Small intestine (tissue), 7 donors: ENCODE measurements at regions not wholly inside any gene's neighbourhood (a gene's known extent, or its start where the extent isn't known, plus 50 kb on each side); places are given as distances from the start of the nearest gene placed in this dataset.

Experiments
- DNase-seq, 2 donors: peaks; one replicate each; pipeline versions ENCODE4 v3.0.0 to v3.0.0-alpha.2; 2013
- FAIRE-seq: peaks from 2 replicates; lab custom pipeline; 2012; peaks lifted over from hg19 to GRCh38; lab: Jason Lieb, UNC
- H3K27ac ChIP-seq, 3 donors: one replicate each; pipeline ENCODE4 v1.5.1; 2013; ENCODE audit warnings: low read length in 2 of 3, mild to moderate bottlenecking in 2 of 3, control low read depth in 1 of 3, inconsistent platforms in 1 of 3, low read depth in 1 of 3, moderate library complexity in 1 of 3
- H3K27me3 ChIP-seq, 3 donors: one replicate each; pipeline ENCODE4 v1.6.1; 2013; ENCODE audit warnings: low read length in 3 of 3, inconsistent platforms in 1 of 3; ENCODE audit not compliant: control insufficient read depth in 3 of 3, insufficient read depth in 3 of 3
- H3K36me3 ChIP-seq, 3 donors: one replicate each; pipeline ENCODE4 v1.6.1; 2013; ENCODE audit warnings: low read length in 3 of 3, inconsistent platforms in 1 of 3, low read depth in 1 of 3, mild to moderate bottlenecking in 1 of 3, moderate library complexity in 1 of 3; ENCODE audit not compliant: control insufficient read depth in 3 of 3, insufficient read depth in 2 of 3
- H3K4me1 ChIP-seq, 3 donors: one replicate each; pipeline ENCODE4 v1.6.1; 2013; ENCODE audit warnings: low read length in 2 of 3, inconsistent platforms in 1 of 3, low read depth in 1 of 3, mild to moderate bottlenecking in 1 of 3, moderate library complexity in 1 of 3; ENCODE audit not compliant: control insufficient read depth in 3 of 3, insufficient read depth in 2 of 3
- H3K4me3 ChIP-seq, 3 donors: one replicate each; pipeline ENCODE4 v1.5.1; 2013; ENCODE audit warnings: low read length in 3 of 3, control low read depth in 1 of 3, inconsistent platforms in 1 of 3, low read depth in 1 of 3, mild to moderate bottlenecking in 1 of 3, moderate library complexity in 1 of 3
- H3K9me3 ChIP-seq, 2 donors: one replicate each; pipeline ENCODE4 v1.6.1; 2013; ENCODE audit warnings: low read depth in 1 of 2, low read length in 1 of 2; ENCODE audit not compliant: control insufficient read depth in 2 of 2, insufficient read depth in 1 of 2
- WGBS, 3 donors: extraction: QIAGEN DNeasy Blood & Tissue Kit; methylation state at CpG; one replicate each; pipeline ENCODE4 v1.1.7; 2013; 5-methylcytosine and 5-hydroxymethylcytosine counted together
- donor health status: healthy with polysubstance abuse.
- donor health status: control.
- donor health status: control.
- donor health status: Bipolar disorder and iron deficiency.
- donor health status: healthy.

DNA sequence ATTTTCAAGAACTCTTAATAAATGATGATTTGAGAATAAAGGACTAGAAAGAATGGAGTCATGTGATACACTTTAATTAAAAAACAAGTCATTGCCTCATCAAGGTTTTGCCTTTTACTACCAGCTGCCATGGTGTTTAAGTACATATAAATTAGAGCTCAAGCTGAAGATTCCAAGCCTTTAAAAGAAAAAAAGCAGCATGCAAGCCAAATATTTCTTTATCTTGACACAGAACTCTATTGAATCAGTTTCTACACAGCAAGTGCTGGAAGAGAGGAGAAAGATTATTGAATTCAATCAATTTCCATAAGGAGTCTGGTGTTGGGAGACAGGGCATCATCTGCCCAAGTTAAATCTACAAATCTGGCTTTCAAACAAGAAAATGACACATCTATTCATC is 347.9 kb downstream of the WDR11 start:
- no peaks in the 10 kb centered on the region for H3K9me3 ChIP-seq
- no peak overlapping the region for H3K4me3 ChIP-seq
- FAIRE-seq (no peak), DNase-seq (no peak)
- no peaks in the 10 kb centered on the region for H3K36me3 ChIP-seq
- no peaks in the 10 kb centered on the region for H3K4me1 ChIP-seq
- no peak overlapping the region for H3K27ac ChIP-seq
- H3K27me3 ChIP-seq: no peaks in the 10 kb centered on the region

DNA sequence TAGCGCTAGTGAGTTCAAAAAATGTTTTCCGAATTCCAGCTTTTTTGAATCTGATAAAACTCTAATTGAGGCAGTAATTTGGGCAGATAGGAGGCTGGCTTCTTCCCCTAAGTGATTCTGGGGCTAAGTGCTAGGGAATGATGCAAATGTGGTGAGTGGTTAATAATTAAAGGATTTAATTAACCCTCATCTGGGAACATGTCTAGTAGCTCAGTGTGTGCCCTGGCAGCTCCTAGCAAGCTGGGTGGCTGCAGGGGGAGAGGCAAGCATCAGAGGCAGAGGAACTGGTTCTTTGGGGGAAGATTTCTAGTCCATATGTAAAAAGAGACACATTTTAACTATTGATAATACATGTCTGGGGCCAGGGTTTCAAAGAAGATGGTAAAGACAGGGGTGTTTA is 354.5 kb downstream of the WDR11 start:
- WGBS, 3 donors: 5 to 65% (median 36%) methylated on average over 2 of the region's 2 CpGs
- DNase-seq: peak; percentile 25 to 39

DNA sequence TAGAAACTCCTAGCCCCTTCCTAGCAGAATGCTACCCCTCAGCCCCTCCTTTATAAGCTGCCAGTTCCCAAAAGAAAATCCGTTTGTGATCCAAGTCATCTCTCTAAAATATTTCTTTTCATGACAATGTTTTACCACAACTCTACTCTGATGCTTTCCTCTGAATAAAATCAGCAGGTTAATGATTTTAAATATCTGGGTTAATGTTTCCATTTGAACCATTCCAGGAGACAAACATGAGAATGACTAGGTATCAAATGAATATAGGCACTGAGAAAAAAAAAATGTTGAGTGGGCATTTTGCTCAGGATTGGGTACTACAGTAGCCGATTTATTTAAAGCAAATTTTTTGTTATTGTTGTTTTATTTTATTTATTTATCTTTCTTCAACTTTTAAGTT is 360.3 kb downstream of the WDR11 start:
- 85 to 87% (median 85%) methylated on average over 2 of the region's 2 CpGs for WGBS, 3 donors
- no peak for FAIRE-seq

More for the DNA sequence above, 354.5 kb downstream of the WDR11 start:
- no peaks in the 10 kb centered on the region for H3K9me3 ChIP-seq
- no peak overlapping the region for H3K4me3 ChIP-seq
- H3K4me1 ChIP-seq: peaks cover 0 to 3% (median 0%) of the 10 kb centered on the region in 3 donors
- no peaks in the 10 kb centered on the region for H3K36me3 ChIP-seq
- no peaks in the 10 kb centered on the region for H3K27me3 ChIP-seq
- FAIRE-seq: no peak
- H3K27ac ChIP-seq: no peak overlapping the region

DNA sequence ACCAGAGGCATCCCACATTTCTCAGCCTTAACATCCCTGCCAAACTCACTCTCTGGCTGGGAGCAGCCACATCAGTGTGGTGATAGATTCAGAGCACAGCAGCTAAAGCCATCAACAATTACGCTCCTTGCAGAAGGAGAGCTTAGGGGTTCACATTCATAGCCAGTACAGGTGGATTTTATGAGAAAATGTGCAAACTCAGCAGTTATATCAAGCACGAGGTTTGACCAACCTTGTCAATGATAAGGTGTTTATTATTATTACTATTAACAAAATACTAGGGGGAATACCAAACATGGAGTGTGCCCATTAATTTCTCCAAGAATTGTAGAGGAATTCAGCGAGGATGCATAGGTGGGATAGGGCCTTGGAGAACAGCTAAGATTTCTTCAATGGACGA is 362.3 kb downstream of the WDR11 start:
- no peak for DNase-seq
- H3K4me1 ChIP-seq: no peaks in the 10 kb centered on the region
- no peak for FAIRE-seq
- no peaks in the 10 kb centered on the region for H3K9me3 ChIP-seq
- H3K27me3 ChIP-seq: no peaks in the 10 kb centered on the region
- no peak overlapping the region for H3K27ac ChIP-seq
- no peaks in the 10 kb centered on the region for H3K36me3 ChIP-seq
- 67 to 87% (median 87%) methylated on average over 4 of the region's 4 CpGs for WGBS, 3 donors
- no peak overlapping the region for H3K4me3 ChIP-seq

More for the DNA sequence above, 360.3 kb downstream of the WDR11 start:
- no peaks in the 10 kb centered on the region for H3K27me3 ChIP-seq
- no peaks in the 10 kb centered on the region for H3K9me3 ChIP-seq
- H3K27ac ChIP-seq: no peak overlapping the region
- H3K36me3 ChIP-seq: no peaks in the 10 kb centered on the region
- no peaks in the 10 kb centered on the region for H3K4me1 ChIP-seq
- no peak overlapping the region for H3K4me3 ChIP-seq
- DNase-seq: no peak

DNA sequence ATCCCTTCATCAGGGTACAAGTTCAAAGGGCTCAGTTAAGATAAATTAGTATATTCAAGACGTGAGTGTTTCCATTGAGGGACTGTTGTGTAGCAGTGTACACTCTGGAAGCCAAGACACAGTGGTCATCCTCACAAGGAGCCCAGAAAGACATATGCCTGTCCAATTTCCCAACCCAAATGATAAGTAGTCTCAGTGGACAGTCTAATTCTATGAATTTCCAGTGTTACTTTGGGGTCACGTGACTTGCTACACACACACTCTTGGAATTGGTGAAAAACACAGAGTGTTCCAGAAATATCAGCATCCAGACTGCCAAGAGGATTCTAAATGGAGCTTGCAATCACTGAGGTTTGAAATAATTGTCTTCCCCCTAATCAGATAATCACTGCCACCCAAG is 365.1 kb downstream of the WDR11 start:
- H3K27ac ChIP-seq: no peak overlapping the region
- FAIRE-seq (no peak), DNase-seq (no peak)

DNA sequence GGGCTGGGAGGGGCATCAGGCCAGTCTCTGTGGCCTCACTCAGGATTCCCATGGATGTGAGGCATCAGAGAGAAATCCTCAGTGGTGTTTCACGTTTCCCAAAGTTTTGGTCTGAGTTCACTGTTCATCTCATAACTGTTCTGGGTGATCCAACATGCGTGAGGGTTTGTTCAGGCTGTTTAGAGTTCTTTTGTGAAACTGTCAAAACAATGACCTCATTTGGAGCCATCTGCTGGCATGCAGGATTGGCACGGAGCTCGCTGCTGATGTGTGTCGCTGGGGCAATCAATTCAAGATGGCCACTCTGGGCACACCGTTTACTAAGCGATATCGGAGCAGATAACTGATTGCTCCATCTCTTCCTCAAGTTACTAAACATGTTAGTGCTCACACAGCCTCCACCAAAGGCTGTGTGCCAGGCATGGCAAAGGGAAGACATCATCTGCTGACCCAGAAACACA is 365.6 kb downstream of the WDR11 start:
- DNase-seq (no peak), FAIRE-seq (no peak)
- Histone ChIP-seq H3K4me1 (no peaks in the 10 kb centered on the region), H3K4me3 (no peak overlapping the region), H3K9me3 (no peaks in the 10 kb centered on the region), H3K36me3 (no peaks in the 10 kb centered on the region), H3K27ac (no peak overlapping the region), H3K27me3 (no peaks in the 10 kb centered on the region)
- 58 to 82% (median 77%) methylated on average over 8 of the region's 8 CpGs for WGBS, 3 donors

More for the DNA sequence above, 365.1 kb downstream of the WDR11 start:
- WGBS, 3 donors: 61 to 89% (median 75%) methylated on average over 2 of the region's 2 CpGs
- Histone ChIP-seq H3K36me3 (no peaks in the 10 kb centered on the region), H3K4me3 (no peak overlapping the region), H3K27me3 (no peaks in the 10 kb centered on the region), H3K9me3 (no peaks in the 10 kb centered on the region), H3K4me1 (no peaks in the 10 kb centered on the region)

DNA sequence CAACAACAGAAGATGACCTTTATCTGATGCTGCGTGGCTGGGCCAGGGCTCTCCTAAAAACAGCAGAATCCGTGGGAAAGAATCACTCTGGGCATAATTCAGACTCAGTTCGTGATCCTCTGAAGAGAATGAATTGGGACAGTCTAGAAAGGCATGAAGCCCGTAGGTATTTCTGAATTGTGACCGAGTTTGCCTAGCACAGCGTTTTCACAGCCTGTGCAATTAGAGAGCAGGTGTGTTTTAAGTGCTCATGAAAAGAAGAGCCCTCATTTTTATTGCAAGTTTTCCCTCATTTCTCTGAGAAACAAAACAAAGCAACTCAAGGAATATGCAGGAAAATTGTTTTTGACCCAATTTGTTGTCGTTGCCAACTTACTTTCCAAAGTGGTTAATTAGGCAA is 366.2 kb downstream of the WDR11 start:
- H3K4me3 ChIP-seq: no peak overlapping the region
- WGBS, 3 donors: 73 to 81% (median 76%) methylated on average over 7 of the region's 7 CpGs
- H3K27me3 ChIP-seq: no peaks in the 10 kb centered on the region
- DNase-seq: no peak
- H3K36me3 ChIP-seq: no peaks in the 10 kb centered on the region
- H3K9me3 ChIP-seq: no peaks in the 10 kb centered on the region
- no peaks in the 10 kb centered on the region for H3K4me1 ChIP-seq
- no peak overlapping the region for H3K27ac ChIP-seq
- no peak for FAIRE-seq

DNA sequence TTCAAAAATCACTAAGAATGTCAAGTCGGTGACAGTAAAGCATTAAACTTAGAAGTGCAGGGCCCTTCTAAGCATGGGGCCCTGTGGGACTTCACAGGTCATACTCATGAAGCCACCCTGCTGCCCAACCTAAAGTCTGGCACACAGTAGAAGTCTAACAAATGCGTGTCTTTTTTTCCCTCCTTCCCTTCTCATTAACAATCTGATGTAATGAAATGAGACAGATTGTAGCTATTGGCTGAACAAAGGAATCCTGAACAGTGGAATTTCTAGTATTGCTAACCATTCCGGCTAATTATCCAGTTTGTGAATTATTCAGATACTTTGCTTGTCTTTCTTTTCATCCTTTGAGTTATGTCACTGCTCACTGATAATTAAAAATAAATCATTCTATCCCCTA is 369.9 kb downstream of the WDR11 start:
- WGBS, 3 donors: 84 to 95% (median 94%) methylated on average over 3 of the region's 3 CpGs
- Histone ChIP-seq H3K36me3 (no peaks in the 10 kb centered on the region), H3K9me3 (no peaks in the 10 kb centered on the region), H3K27ac (no peak overlapping the region), H3K4me3 (no peak overlapping the region), H3K27me3 (no peaks in the 10 kb centered on the region), H3K4me1 (no peaks in the 10 kb centered on the region)
- DNase-seq: no peak
- no peak for FAIRE-seq

DNA sequence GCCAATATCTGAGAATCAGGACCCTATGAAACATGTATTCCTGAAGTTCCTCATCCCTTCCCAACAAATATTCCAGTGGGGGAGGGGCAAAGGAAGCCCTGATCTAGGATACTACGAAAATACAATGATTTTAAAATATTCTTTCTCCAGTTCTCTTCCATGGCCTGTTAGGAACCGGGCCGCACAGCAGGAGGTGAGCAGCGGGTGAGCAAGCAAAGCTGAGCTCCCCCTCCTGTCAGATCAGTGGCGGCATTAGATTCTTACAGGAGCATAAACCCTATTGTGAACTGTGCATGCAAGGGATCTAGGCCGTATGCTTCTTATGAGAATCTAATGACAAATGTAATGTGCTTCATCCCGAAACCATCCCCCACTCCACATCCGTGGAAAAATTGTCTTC is 370.8 kb downstream of the WDR11 start:
- Histone ChIP-seq H3K4me3 (no peak overlapping the region), H3K27ac (no peak overlapping the region), H3K36me3 (no peaks in the 10 kb centered on the region), H3K27me3 (no peaks in the 10 kb centered on the region), H3K9me3 (no peaks in the 10 kb centered on the region), H3K4me1 (no peaks in the 10 kb centered on the region)
- DNase-seq: no peak
- no peak for FAIRE-seq
- WGBS, 3 donors: 84 to 90% (median 90%) methylated on average over 8 of the region's 8 CpGs
